K562 (cell line): ENCODE measurements at regions not wholly inside any gene's neighbourhood (a gene's known extent, or its start where the extent isn't known, plus 50 kb on each side); places are given as distances from the start of the nearest gene placed in this dataset.

Experiments used
- ATAC-seq: fragments of 200-7000 bp; cut with Tn5 transposase; 3 replicates; pipeline ENCODE4 v1.9.1; 2020; ENCODE audit warnings: moderate library complexity
- BruUV-seq: library from RNA; stranded (reverse); fragments of 400-500 nt; replicated peaks from 2 replicates; lab custom pipeline; 2021; lab: Mats Ljungman, UMichigan
- CTCF ChIA-PET: fragments of 300-600 bp; formaldehyde crosslinking; extraction: SDS; loops from one replicate; lab custom pipeline; 2021; ENCODE audit warnings: low intra/inter-chr PET ratio; lab: Yijun Ruan, JAX
- POLR2A ChIA-PET: fragments of 300-600, 350-650 bp; sonication (Branson Sonifier 250); formaldehyde crosslinking; extraction: SDS; loops from one replicate; lab custom pipeline; 2021; ENCODE audit warnings: antibody characterized with exemption, inconsistent platforms; lab: Yijun Ruan, JAX
- DNase-seq, 4 experiments: peaks; one replicate each; pipeline versions ENCODE4 v3.0.0 to v3.0.0-alpha.2; 2011 to 2018; ENCODE audit warnings: low spot score in 3 of 4, mixed read lengths in 3 of 4; ENCODE audit errors: extremely low read depth in 1 of 4
- FAIRE-seq: peaks from 2 replicates; lab custom pipeline; 2011; peaks lifted over from hg19 to GRCh38; lab: Jason Lieb, UNC
- H2AFZ ChIP-seq: 2 replicates; pipeline ENCODE4 v1.6.0; 2011; ENCODE audit warnings: low read depth, low read length, control low read depth, inconsistent platforms
- H3K27ac ChIP-seq: fragments of 200-600 bp; 3 replicates; pipeline ENCODE4 v1.8.0; 2011; ENCODE audit warnings: low read depth, mild to moderate bottlenecking, control low read depth, inconsistent platforms, low read length, moderate library complexity, mixed read lengths; ENCODE audit errors: extremely low read depth
- H3K27me3 ChIP-seq, 2 experiments: fragments of 300-600 bp in 1 of 2; 2 replicates in 1 of 2; 3 replicates in 1 of 2; pipeline versions ENCODE4 v1.6.0 to v1.8.0; 2011; ENCODE audit warnings: inconsistent platforms in 2 of 2, low read length in 2 of 2, mild to moderate bottlenecking in 1 of 2, mixed read lengths in 1 of 2, moderate library complexity in 1 of 2; ENCODE audit not compliant: control insufficient read depth in 2 of 2, insufficient read depth in 2 of 2
- H3K36me3 ChIP-seq: fragments of 300-600 bp; 3 replicates; pipeline ENCODE4 v1.8.0; 2011; ENCODE audit warnings: mild to moderate bottlenecking, low read length, inconsistent platforms; ENCODE audit not compliant: control insufficient read depth, insufficient read depth
- H3K4me1 ChIP-seq, 2 experiments: fragments of 200-600 bp in 1 of 2; replicated peaks in 1 of 2; 2 replicates in 1 of 2; 3 replicates in 1 of 2; pipeline versions ENCODE4 v1.5.1 to v1.8.0; 2011; ENCODE audit warnings: inconsistent platforms in 2 of 2, low read length in 2 of 2, mild to moderate bottlenecking in 1 of 2, mixed read lengths in 1 of 2, moderate library complexity in 1 of 2; ENCODE audit not compliant: control insufficient read depth in 2 of 2, insufficient read depth in 2 of 2
- H3K4me2 ChIP-seq: 2 replicates; pipeline ENCODE4 v1.6.1; 2011; ENCODE audit warnings: low read length, control low read depth, inconsistent platforms, mixed read lengths; ENCODE audit not compliant: insufficient read depth
- H3K4me3 ChIP-seq: fragments of 200-600 bp; sonication (generic), shearing (Covaris generic); 2 replicates; pipeline ENCODE4 v1.5.1; 2016; ENCODE audit warnings: control low read depth, inconsistent platforms
- H3K79me2 ChIP-seq: fragments of 200-600 bp; 3 replicates; pipeline ENCODE4 v1.8.0; 2011; ENCODE audit warnings: low read length, inconsistent platforms; ENCODE audit not compliant: control insufficient read depth, insufficient read depth
- H3K9ac ChIP-seq, 2 experiments: 2 replicates each; pipeline versions ENCODE4 v1.6.0 to v1.6.1; 2011; ENCODE audit warnings: low read depth in 2 of 2, low read length in 2 of 2, control low read depth in 1 of 2, inconsistent platforms in 1 of 2, mild to moderate bottlenecking in 1 of 2, mixed read lengths in 1 of 2; ENCODE audit not compliant: insufficient read depth in 1 of 2
- H3K9me1 ChIP-seq: one replicate; pipeline ENCODE4 v1.6.0; 2011; ENCODE audit warnings: inconsistent platforms, mild to moderate bottlenecking, low read length, moderate library complexity; ENCODE audit not compliant: control insufficient read depth, insufficient read depth
- H3K9me3 ChIP-seq: replicated peaks from 2 replicates; pipeline ENCODE4 v1.5.1; 2011; ENCODE audit warnings: low read depth, low read length, inconsistent platforms; ENCODE audit not compliant: control insufficient read depth, insufficient read depth
- H4K20me1 ChIP-seq: replicated peaks from 2 replicates; pipeline ENCODE4 v1.6.1; 2011; ENCODE audit warnings: low read length, inconsistent platforms, mixed read lengths; ENCODE audit not compliant: control insufficient read depth, insufficient read depth
- CBFB ChIP-seq: sonication (generic); formaldehyde crosslinking; IDR thresholded peaks from 2 replicates; pipeline ENCODE4 v1.4.0; 2020; ENCODE audit warnings: mild to moderate bottlenecking, missing genetic modification reagents
- GABPB2 ChIP-seq: fragments of 250-450 bp; sonication (Bioruptor Pico); conservative IDR thresholded peaks from 2 replicates; pipeline ENCODE4 v1.5.1; 2021; ENCODE audit warnings: mild to moderate bottlenecking
- RAD21 ChIP-seq, 2 experiments: fragments of 250-450 bp in 1 of 2; fragments of 450-650 bp in 1 of 2; sonication (Bioruptor Pico) in 1 of 2; formaldehyde crosslinking in 1 of 2; IDR thresholded peaks in 1 of 2; conservative IDR thresholded peaks in 1 of 2; 2 replicates each; pipeline versions ENCODE4 v1.4.0 to v1.8.0; 2020 to 2022; ENCODE audit warnings: mild to moderate bottlenecking in 2 of 2, moderate library complexity in 1 of 2
- SAFB2 ChIP-seq: fragments of 200-400 bp; formaldehyde crosslinking; IDR thresholded peaks from 2 replicates; pipeline ENCODE4 v1.6.1; 2018; ENCODE audit warnings: borderline replicate concordance, low read length, low read depth, moderate library complexity; ENCODE audit not compliant: severe bottlenecking
- TCF7L2 ChIP-seq: fragments of 150-350 bp; IDR thresholded peaks from 2 replicates; pipeline ENCODE4 v1.6.1; 2016; ENCODE audit warnings: low read depth, mild to moderate bottlenecking, low read length, moderate library complexity
- TEAD2 ChIP-seq: fragments of 450-650 bp; IDR thresholded peaks from 2 replicates; pipeline ENCODE4 v1.6.1; 2016; ENCODE audit warnings: missing genetic modification characterization, control low read depth, missing compliant biosample characterization
- ZNF282 ChIP-seq: sonication (generic); formaldehyde crosslinking; IDR thresholded peaks from 2 replicates; pipeline ENCODE4 v1.8.1; 2023; ENCODE audit warnings: missing genetic modification reagents
- ZNF354B ChIP-seq: fragments of 250-450 bp; sonication (Bioruptor Pico); IDR thresholded peaks from 2 replicates; pipeline ENCODE4 v1.4.0; 2020
- WGBS: fragments of 100-300 bp; shearing (Covaris generic); methylation state at CpG from one replicate; pipeline ENCODE4 v1.1.6; 2016; ENCODE audit warnings: low coverage, mixed read lengths; ENCODE audit not compliant: insufficient coverage; ENCODE audit errors: missing lambda C conversion rate; 5-methylcytosine and 5-hydroxymethylcytosine counted together
- in situ Hi-C: fragments of 300-500 bp; cut with MboI; formaldehyde crosslinking; loops from 4 replicates; pipeline ENCODE4 v1.15.0; 2018; ENCODE audit warnings: inconsistent platforms, mixed read lengths
- intact Hi-C: fragments of 100-400 bp; cut with micrococcal nuclease; formaldehyde crosslinking; loops from 2 replicates; pipeline ENCODE4 v1.14.2; 2022
- TF ChIP-seq, protein P1 (sequence below): IDR thresholded peaks from 2 replicates; pipeline ENCODE4 v1.6.1; 2011; ENCODE audit warnings: borderline replicate concordance, low read depth, mild to moderate bottlenecking, moderate library complexity, low read length; ENCODE audit not compliant: insufficient read depth, poor library complexity, severe bottlenecking
- TF ChIP-seq, protein P2 (sequence below): fragments of 450-650 bp; conservative IDR thresholded peaks from 2 replicates; pipeline ENCODE4 v1.6.1; 2016; ENCODE audit warnings: missing genetic modification characterization, low read depth, mild to moderate bottlenecking, missing compliant biosample characterization, moderate library complexity

DNA sequence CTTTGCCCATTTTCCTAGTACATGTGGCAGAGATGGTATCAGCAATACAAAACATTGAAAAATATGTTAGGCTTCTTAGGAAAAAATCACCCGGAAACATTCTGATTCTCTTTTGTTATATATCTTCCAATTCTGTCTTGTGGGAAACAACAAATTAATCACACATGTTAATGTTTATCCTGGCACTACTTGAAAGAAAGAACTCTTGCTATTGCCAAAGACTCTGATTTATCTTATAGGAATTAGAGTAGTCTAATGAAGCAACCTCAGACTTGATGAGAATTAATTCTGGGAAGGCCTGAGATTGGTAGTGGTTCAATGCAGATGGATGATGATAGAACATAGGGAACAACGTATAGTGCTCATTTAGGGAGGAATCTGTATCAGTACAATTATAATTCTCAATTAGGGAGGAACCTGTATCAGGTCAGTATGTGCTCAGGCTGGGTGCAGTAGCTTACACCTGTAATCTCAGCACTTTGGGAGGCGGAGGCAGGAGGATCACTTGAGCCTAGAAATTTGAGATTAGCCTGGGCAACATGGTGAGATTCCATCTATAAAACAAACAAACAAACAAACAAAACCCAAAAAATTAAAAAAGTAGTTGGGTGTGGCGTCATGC lies 50.7 kb downstream of the TAS2R16 start:
- FAIRE-seq (no peak), DNase-seq (no peak), ATAC-seq (no peak)
- ChIA-PET POLR2A (no interaction called here), CTCF (no interaction called here)
- Histone ChIP-seq H3K27me3 (no peaks in the 10 kb centered on the region), H3K9me1 (no peaks in the 10 kb centered on the region), H3K9me3 (no peaks in the 10 kb centered on the region; the same call in 1 of the 2 replicates), H3K4me1 (no peaks in the 10 kb centered on the region), H3K27ac (no peak overlapping the region), H4K20me1 (no peaks in the 10 kb centered on the region), H2AFZ (no peak overlapping the region), H3K79me2 (no peaks in the 10 kb centered on the region), H3K36me3 (no peaks in the 10 kb centered on the region), H3K9ac (no peak overlapping the region), H3K4me2 (no peak overlapping the region), H3K4me3 (no peak overlapping the region)
- 2% methylated on average over 4 of the region's 4 CpGs for WGBS
- in situ Hi-C loops = no loop called here
- BruUV-seq = no TSS peak
- TF ChIP-seq TCF7L2 (no peak), GABPB2 (CRISPR knock-in tag) (no peak), ZNF282 (CRISPR knock-in tag) (no peak), TEAD2 (tag) (no peak)
- intact Hi-C loops = no loop called here

GRCh38 chr7:122942765-122943164 lies 52.7 kb downstream of the TAS2R16 start:
- no peak for FAIRE-seq
- intact Hi-C loops = no loop called here
- in situ Hi-C loops = no loop called here
- Histone ChIP-seq H3K79me2 (no peaks in the 10 kb centered on the region), H3K27me3 (no peaks in the 10 kb centered on the region), H4K20me1 (no peaks in the 10 kb centered on the region), H3K4me2 (no peak overlapping the region), H3K9me3 (no peaks in the 10 kb centered on the region; the same call in 1 of the 2 replicates), H3K9me1 (no peaks in the 10 kb centered on the region), H2AFZ (no peak overlapping the region), H3K9ac (no peak overlapping the region), H3K4me3 (no peak overlapping the region), H3K36me3 (no peaks in the 10 kb centered on the region), H3K4me1 (no peaks in the 10 kb centered on the region), H3K27ac (no peak overlapping the region)
- no peak for DNase-seq
- POLR2A ChIA-PET = interaction anchor here (0.6 kb wide), 1 partner anchor 1379 kb away, joined by 4 read pairs; no protein-coding TSS in a partner anchor
- CTCF ChIA-PET = no interaction called here
- no peak for ATAC-seq
- no TSS peak for BruUV-seq
- TF ChIP-seq, protein P1, sequence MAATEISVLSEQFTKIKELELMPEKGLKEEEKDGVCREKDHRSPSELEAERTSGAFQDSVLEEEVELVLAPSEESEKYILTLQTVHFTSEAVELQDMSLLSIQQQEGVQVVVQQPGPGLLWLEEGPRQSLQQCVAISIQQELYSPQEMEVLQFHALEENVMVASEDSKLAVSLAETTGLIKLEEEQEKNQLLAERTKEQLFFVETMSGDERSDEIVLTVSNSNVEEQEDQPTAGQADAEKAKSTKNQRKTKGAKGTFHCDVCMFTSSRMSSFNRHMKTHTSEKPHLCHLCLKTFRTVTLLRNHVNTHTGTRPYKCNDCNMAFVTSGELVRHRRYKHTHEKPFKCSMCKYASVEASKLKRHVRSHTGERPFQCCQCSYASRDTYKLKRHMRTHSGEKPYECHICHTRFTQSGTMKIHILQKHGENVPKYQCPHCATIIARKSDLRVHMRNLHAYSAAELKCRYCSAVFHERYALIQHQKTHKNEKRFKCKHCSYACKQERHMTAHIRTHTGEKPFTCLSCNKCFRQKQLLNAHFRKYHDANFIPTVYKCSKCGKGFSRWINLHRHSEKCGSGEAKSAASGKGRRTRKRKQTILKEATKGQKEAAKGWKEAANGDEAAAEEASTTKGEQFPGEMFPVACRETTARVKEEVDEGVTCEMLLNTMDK = no peak
- TF ChIP-seq SAFB2 = no peak
- TF ChIP-seq CBFB (CRISPR knock-in tag) = no peak
- no peak for TF ChIP-seq ZNF354B (CRISPR knock-in tag)
- TF ChIP-seq RAD21 (CRISPR knock-in tag; conservative IDR thresholded peaks at IDR 0.05 in 1 of 2, IDR thresholded peaks at IDR 0.05 in 1 of 2) = no peak
- TF ChIP-seq, protein P2, sequence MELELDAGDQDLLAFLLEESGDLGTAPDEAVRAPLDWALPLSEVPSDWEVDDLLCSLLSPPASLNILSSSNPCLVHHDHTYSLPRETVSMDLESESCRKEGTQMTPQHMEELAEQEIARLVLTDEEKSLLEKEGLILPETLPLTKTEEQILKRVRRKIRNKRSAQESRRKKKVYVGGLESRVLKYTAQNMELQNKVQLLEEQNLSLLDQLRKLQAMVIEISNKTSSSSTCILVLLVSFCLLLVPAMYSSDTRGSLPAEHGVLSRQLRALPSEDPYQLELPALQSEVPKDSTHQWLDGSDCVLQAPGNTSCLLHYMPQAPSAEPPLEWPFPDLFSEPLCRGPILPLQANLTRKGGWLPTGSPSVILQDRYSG (tag) = no peak
